ENCODE measurements at regions not wholly inside any gene's neighbourhood (a gene's known extent, or its start where the extent isn't known, plus 50 kb on each side); places are given as distances from the start of the nearest gene placed in this dataset.

DNA sequence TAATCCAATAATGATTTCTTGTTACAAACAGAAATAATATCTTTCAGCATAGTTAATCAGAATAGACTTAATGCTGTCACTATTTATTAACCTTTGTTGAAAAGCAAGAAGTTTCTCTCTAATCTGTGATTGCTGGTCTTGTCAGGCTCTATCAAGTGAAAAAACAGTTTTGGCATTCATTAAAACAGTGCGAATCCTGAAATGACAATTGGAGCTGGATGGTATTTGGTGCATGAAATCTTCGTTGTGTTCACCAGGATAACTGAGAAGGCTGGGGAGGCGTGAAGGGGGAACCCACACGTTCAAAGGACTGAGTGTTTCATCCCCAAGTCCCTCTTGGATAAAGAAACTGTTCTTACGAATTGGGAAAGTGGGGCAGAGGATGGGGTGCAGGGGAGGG is 190.2 kb upstream of the MYL2 start:
- no peak for DNase-seq (ENCODE audit: low read depth in 2 of 2)

- no peak for DNase-seq (ENCODE audit: low read depth in 2 of 2)
These were observed 188.3 kb upstream of the MYL2 start for GRCh38 chr12:111108726-111109125.

DNA sequence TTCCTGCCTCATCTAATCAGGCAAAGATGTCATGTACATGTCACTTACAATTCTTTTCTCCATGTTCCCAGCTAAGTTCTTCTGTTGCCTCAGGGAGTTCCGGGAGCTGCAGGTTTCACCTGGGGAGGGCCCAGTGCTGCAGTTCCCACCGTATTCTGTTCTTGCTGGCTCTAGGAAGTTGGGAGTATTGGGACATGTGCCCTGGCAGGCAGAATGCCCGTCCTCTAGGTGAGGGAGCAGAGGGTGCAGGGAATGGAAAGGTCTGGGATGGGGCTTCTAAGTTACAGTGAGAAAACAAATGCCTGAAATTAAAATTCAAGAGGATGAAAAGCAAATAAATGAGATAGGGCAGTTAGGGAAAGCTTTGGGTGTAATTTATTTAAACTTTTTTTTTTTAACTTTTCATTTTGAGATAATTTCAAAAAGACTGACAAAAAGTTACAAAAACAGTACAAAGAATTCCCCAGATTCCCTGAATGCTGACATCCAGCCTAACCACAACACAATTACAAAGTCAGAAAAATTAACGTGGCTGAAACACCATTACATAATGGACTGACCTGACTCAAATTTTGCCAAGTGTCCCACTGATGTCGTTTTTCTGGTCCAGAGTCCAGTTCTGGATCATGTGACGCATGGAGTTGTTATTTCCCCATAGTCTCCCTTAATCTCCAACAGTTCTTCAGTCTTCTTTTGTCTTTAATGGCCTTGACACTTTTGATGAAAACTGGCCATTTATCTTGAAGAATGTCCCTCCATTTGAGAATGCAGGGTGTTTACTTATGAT is 187.2 kb upstream of the MYL2 start:
- DNase-seq (ENCODE audit: low read depth in 2 of 2): no peak

GRCh38 chr12:111105294-111105693 is 184.9 kb upstream of the MYL2 start:
- DNase-seq (ENCODE audit: low read depth in 2 of 2): no peak

DNA sequence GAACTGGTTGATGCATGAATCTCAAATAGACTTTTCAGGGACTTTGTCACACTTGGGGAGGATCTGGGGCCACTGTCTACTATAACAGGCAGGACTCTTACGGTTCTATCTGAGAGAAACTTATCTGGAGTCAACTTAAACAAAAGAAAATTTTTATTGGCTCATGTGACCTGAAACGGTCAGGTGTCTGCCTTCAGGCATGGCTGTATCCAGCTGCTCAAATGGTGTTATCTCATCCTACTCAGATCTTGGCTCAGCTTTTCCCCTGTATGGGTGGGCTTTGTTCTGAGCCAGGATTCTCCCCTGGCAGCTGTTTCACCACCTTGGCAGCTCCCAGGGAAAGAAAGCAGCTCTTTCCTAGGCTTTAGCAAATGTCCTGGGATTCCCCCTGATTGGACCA is 183.2 kb upstream of the MYL2 start:
- DNase-seq (ENCODE audit: low read depth in 2 of 2): no peak

DNA sequence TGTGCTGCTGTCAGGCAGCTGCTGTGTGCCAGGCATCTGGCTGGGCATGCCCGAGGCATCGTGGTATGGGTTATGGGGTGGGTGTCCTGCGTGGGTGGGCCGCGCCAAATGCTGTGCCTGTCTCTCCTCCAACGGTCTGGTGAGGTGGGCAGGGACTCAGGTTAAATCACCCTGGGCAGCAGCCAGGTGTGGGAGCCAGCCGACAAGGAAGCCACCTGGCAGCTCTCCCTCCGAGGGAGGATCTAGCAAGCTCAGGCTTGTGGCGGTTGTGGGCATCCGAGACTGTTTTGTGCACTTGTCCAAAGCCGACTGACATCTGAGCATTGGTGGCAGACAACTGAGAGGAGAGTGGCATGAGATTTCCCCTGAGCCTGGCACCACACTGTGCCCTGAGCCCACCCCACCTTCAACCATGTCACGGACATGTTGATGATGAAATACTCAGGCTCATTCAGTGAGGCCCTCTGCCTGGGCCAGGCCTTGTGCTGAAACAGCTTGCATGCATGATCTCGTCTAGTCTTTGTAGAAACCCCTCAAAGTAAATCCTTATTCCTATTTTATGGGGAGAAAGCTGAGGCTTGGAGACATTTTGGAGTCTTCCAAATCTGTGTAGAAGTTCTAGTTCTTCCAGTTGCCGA is 181.8 kb upstream of the MYL2 start:
- DNase-seq (ENCODE audit: low read depth in 2 of 2): no peak

GRCh38 chr12:111101003-111101402 is 180.6 kb upstream of the MYL2 start:
- DNase-seq (ENCODE audit: low read depth in 2 of 2): no peak

- no peak for DNase-seq (ENCODE audit: low read depth in 2 of 2)
These were observed 180.2 kb upstream of the MYL2 start for GRCh38 chr12:111100554-111100953.

DNA sequence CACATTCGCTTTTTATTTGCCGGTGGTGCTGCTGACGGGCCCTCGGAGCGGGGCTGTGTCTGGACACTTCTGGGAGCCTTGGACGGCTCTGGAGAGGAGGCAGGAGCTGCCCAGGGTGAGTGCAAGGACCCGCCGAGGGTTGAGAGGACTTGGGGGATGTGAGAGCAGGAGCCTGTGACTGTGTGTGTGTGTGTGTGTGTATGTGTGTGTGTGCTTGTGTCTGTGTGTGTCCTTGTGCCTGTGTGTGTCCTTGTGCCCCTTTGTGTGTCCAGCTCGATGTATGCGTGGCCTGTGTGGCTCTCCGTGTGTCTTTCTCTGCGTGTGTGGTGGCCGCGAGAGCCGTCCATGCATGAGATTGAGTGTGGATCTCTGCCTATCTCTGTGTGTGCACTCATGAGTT is 179.6 kb upstream of the MYL2 start:
- DNase-seq (ENCODE audit: low read depth in 2 of 2): no peak

GRCh38 chr12:111099186-111099585 is 178.8 kb upstream of the MYL2 start:
- no peak for DNase-seq (ENCODE audit: low read depth in 2 of 2)

- no peak for DNase-seq (ENCODE audit: low read depth in 2 of 2)
These were observed 174.0 kb upstream of the MYL2 start for GRCh38 chr12:111094157-111095010.

DNA sequence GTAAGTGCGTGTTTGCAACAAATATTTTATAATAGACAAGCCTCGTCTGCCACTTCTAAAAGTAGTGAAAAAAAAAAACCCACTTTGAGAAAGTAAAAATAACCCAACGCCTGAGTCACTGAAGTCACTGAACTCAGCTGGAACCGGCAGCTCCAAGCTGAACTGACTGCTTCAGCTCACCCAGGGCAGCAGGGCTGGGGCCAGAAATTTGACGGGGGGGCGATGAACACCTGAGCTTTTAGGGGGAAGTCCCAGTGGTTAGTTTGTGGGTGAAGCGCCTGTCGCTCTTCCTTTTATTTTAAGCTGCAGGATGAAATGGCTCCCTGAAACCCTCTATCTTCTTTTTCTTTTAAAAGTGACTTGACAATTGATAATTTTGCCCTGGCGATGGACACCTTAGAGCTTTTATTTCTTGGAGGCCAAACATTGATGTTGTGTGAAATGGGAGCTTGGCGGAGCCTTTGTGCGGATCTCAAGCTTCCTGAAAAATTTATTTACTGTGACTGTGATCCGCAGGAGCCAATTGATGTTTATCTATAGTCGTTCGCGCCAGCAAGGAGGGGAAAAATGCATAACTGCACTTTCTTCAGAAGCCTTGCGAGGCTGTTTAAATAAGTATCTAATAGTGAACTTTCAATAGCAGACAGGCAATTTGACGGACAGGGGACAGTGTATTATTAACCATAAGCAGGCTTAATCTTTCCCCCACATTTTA is 173.2 kb upstream of the MYL2 start:
- DNase-seq (ENCODE audit: low read depth in 2 of 2): peak in 1 of 2 donors; percentile 15

- DNase-seq (ENCODE audit: low read depth in 2 of 2): no peak
These were observed 170.7 kb upstream of the MYL2 start for GRCh38 chr12:111091051-111091450.

- no peak for DNase-seq (ENCODE audit: low read depth in 2 of 2)
These were observed 169.2 kb upstream of the MYL2 start for GRCh38 chr12:111089616-111090015.

DNA sequence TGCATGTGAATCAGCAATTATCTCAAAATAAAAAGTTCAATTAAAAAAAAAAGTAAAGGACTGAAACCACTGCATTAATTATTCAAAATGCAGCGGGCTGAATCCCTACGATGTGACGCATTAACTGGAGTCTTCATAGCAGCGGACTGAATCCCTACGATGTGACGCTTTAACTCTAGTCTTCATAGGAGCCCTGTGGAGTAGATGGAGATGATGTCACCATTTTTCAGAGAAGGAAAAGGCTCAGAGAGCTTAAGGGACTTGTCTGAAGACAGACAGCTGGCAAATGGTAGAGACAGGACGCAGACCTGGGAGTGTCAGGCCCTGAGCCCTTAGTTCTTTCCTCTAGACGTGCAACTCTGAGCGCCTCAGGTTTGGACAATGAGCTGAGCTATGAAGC is 168.0 kb upstream of the MYL2 start:
- no peak for DNase-seq (ENCODE audit: low read depth in 2 of 2)

- no peak for DNase-seq (ENCODE audit: low read depth in 2 of 2)
These were observed 166.7 kb upstream of the MYL2 start for GRCh38 chr12:111086947-111087700.

GRCh38 chr12:111085096-111085495 is 164.7 kb upstream of the MYL2 start:
- no peak for DNase-seq (ENCODE audit: low read depth in 2 of 2)

DNA sequence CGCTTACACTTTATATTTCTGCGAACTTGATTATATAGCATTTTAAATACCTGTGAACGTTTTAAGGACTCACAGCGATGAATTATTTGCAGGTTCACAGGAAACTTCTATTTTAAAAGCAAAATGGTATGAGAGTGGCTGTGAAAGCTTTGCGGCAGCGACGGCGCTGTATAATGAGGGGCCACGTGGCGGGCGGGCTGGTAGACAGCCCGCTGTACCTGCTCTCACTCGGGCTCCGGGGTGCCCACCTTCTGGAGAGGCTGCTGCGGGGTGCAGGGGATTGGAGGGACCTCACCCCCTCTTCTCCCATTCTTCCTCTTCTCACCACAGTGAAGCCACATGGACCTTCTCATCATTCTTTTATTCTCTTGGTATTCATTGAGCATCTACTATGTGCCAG is 164.2 kb upstream of the MYL2 start:
- DNase-seq (ENCODE audit: low read depth in 2 of 2): no peak

DNA sequence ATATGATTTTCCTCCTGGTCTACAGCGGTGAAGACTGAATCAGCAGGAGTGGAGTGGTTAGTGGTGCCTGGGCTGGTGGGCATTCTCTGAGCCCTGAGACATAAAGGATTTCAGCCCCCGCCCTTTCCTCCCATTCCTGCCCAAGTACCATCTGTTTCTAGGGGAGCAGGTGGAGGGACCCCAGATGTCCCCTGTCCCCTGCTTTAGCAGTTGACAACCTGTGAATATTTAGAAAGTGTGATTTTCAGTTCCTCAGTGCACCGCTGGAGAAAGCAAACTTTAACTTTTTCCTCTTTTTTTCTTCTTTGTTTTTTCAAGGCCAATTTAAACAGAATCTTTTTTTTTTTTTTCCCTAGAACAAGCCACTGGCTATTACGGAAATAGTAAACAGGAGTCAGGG is 163.8 kb upstream of the MYL2 start:
- DNase-seq (ENCODE audit: low read depth in 2 of 2): no peak

- DNase-seq (ENCODE audit: low read depth in 2 of 2): no peak
These were observed 161.2 kb upstream of the MYL2 start for GRCh38 chr12:111081600-111081999.

DNA sequence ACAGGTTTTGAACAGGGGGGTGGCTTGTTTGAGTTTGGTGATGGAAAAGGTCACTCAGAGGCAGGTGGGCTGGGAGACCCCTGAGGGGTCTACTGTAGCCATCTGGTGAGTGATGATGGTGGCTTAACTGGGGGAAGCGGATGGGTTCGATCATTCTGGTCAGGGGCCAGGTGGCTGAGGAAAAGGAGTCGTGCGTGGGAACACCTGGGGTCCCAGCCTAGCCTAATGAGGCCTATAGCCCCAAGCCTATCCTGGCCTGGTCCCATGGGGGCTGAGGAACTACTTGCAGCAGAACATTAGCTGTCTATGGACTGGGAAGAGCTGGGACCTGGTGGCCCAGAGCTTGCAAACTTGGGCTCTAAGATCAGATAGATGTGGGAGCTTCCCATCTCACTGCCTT is 158.4 kb upstream of the MYL2 start:
- DNase-seq (ENCODE audit: low read depth in 2 of 2): no peak
